GM12878 (cell line): ENCODE measurements at regions not wholly inside any gene's neighbourhood (a gene's known extent, or its start where the extent isn't known, plus 50 kb on each side); places are given as distances from the start of the nearest gene placed in this dataset.

Experiments
- CTCF ChIP-seq, 3 experiments: IDR thresholded peaks in 2 of 3; conservative IDR thresholded peaks in 1 of 3; 2 replicates each; pipeline ENCODE4 v1.5.1; 2011; ENCODE audit warnings: low read depth in 3 of 3, low read length in 3 of 3, mild to moderate bottlenecking in 3 of 3, control low read depth in 2 of 3, moderate library complexity in 2 of 3, inconsistent platforms in 1 of 3, mixed read lengths in 1 of 3; ENCODE audit not compliant: control insufficient read depth in 2 of 3, insufficient read depth in 1 of 3; ENCODE audit errors: extremely low read depth in 1 of 3
- NRF1 ChIP-seq: conservative IDR thresholded peaks from 2 replicates; pipeline ENCODE4 v1.6.1; 2011; ENCODE audit warnings: mild to moderate bottlenecking, low read depth, low read length, improper control_type of control experiment

- no peak for TF ChIP-seq NRF1
- TF ChIP-seq CTCF (IDR thresholded peaks at IDR 0.05 in 2 of 3, conservative IDR thresholded peaks at IDR 0.05 in 1 of 3; ENCODE audit: control insufficient read depth in 2 of 3, extremely low read depth in 1 of 3, insufficient read depth in 1 of 3, low read depth in 3 of 3, low read length in 3 of 3): no peak
Observed at GRCh38 chr7:42552227-42552626, 315.2 kb upstream of the GLI3 start.
